ENCODE measurements at regions not wholly inside any gene's neighbourhood (a gene's known extent, or its start where the extent isn't known, plus 50 kb on each side); places are given as distances from the start of the nearest gene placed in this dataset.
A peak's percentile ranks its signal among the peaks of the same experiment; 100 is the strongest.

DNA sequence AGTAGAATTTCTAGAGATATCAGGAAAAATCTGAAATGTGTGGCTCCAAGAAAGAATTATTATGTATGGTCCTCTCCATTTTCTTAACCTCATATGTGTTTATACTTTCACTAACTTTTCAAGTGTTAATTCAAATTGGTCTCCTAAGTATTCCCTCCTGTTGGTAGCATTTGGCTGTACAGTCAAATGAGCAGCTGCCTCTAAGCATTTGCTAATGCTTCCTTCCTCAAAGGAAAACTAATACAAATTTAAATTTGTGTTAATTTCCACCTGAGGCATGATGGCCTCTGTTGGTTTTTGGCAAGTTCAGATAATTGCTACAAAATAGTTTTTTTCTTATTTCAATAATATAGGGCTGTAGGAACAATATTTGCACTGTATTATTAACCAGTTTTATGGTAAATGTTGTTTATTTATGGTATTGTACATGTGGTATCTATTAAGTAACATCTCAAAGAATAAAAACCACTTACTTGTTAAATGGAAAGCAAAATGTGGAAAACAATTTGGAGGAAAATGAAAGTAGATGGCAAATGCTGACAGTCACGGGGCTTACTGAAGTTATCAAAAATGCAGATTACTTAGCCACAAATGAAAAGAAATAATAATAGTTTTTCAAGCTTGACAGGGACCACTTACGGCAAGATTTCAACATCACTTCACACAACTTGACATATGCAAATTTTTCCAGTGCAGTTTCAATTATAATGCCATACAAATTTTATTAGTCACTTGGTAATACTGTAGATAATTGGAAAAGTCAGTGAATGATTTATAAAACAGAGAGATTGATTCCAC lies 299.3 kb upstream of the MEOX2 start:
- no peak for DNase-seq

DNA sequence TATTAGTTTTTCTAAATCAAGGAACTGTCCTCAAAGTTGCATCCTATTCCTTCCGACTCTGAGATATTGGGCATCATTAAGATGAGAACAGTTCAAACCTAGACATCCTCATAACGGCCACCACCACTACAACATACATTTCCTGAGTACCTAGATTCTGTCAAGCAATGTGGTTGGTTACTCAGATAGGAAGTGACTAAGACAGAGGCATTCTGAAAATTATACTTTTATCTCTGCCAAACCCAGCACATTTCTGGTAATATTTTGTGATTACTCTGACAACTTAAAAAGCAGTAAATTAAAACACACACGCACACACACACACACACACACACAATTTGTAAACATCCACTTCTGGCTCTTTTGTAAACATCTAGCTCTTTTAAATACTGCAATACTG lies 291.2 kb upstream of the MEOX2 start:
- DNase-seq = no peak

DNA sequence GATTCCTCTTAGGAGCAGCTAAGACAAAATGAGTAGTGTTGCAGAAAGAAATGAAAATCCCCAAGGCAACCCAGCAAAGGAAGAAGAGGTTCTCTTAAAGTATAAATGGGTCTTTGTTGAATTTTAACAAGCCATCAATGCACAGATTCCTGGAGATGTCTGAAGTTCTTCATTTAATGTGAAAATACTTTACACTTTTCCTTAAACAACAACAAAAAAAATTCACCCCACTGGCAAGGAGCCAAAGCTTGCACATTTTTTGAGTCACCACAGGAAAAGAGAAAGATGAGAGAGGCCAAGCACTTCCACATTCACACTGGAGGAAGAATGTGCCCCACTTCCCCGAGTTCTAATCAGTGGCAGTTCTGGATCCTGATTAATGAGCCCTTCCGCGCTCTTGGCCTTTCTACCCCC lies 286.4 kb upstream of the MEOX2 start:
- no peak for DNase-seq

- DNase-seq = no peak
Observed at GRCh38 chr7:15967551-15967950, 281.1 kb upstream of the MEOX2 start.

DNA sequence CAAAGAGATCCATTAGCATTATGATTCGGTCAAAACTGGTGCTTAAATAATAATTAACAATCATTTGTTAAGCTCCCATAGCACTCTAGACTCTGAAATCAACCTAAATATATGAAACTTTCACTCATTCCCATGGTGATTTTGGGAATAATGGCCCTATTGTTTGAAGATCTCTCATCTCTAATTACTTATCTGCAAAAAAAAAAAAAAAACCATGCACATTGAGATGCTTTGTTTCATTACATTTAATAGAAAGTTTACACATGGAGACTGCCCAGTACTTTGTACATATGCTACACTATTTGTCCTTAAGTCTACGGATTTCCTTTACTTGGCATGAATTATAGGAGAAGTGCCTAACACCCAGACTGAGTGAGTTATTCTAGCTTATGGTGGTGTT lies 280.6 kb upstream of the MEOX2 start:
- DNase-seq = no peak

GRCh38 chr7:15963206-15963605 lies 276.7 kb upstream of the MEOX2 start:
- no peak for DNase-seq

- no peak for DNase-seq
Observed at GRCh38 chr7:15954671-15955354, 268.3 kb upstream of the MEOX2 start.

GRCh38 chr7:15950299-15950698 lies 263.8 kb upstream of the MEOX2 start:
- DNase-seq = no peak

DNA sequence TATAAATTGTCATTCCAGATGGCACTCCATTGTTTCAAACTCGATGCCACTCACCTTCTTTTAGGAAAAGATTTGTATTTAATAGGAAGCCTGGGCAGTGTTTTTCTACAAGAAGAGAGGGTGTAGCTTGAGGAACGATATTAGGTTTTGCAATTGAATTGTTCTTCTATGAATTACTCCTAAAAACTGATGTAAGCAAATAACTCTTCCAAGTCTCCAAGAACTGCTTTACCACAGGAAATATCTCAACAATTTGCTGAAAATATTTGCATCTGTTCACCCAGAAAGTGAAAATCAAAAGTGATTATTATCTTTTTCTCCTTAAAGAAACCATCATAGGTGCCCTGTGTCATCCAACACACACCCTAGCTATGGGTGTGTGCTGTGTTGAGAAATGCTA lies 261.3 kb upstream of the MEOX2 start:
- DNase-seq = no peak

GRCh38 chr7:15938115-15938514 lies 251.6 kb upstream of the MEOX2 start:
- DNase-seq = no peak

GRCh38 chr7:15937571-15937970 lies 251.1 kb upstream of the MEOX2 start:
- no peak for DNase-seq

- peak; percentile 40 for DNase-seq
Observed at GRCh38 chr7:15936991-15937390, 250.5 kb upstream of the MEOX2 start.

DNA sequence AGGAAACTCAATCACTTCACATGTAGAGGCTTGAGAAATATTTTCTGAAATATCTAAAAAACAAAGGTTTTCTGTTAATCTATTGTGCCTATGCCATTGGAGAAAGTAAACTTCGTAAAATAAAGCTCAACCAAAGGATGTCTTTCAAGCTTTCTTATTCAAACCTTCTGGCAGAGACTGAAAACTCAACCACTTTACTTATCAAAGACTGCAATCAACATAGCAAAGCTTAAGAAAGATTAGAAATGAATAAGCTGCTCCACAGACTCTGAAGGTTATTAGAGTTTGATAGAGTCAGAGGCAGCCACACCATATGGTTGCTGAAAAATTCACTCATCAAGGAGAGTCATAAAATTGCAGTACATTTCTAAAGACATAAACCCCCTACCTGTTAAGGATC lies 245.8 kb upstream of the MEOX2 start:
- DNase-seq = no peak

GRCh38 chr7:15929411-15929810 lies 242.9 kb upstream of the MEOX2 start:
- DNase-seq = no peak

DNA sequence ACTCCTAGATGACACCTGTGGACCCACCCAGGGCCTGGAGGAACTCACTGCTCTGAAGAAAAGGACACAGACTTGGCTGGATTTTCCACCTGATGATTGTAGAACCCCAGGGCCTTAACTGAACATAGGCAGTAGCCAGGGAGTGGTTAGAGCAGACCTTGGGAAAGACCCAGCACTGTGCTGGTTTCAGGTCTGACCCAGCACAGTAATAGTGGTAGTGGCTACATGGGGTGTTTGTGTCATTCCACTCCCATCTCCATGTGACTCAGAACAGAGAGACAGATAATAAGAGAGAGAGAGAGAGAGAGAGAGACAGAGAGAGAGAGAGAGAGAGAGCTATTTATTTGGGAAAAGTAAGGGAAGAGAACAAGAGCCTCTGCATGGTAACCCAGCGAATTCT lies 239.1 kb upstream of the MEOX2 start:
- DNase-seq = no peak

GRCh38 chr7:15924910-15925309 lies 238.4 kb upstream of the MEOX2 start:
- DNase-seq = no peak

DNA sequence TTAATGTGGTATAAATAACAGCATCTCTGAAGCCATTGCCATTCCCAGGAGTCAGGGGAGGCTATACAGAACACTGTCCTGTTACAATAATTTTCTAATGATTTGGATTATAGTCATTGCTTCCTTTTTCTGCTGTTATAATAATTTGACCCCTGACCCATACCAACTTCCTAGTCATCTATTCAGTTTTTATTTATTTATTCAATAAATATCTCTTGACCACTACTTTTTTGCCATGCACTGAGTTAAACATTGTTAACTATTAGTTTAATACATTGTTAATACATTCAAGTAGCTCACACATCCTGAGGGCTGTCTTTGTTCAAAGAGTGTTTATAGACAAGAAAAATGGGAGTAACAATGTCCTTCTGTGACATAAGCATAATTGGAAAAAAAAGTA lies 235.5 kb upstream of the MEOX2 start:
- no peak for DNase-seq

GRCh38 chr7:15921576-15921975 lies 235.1 kb upstream of the MEOX2 start:
- DNase-seq = no peak

DNA sequence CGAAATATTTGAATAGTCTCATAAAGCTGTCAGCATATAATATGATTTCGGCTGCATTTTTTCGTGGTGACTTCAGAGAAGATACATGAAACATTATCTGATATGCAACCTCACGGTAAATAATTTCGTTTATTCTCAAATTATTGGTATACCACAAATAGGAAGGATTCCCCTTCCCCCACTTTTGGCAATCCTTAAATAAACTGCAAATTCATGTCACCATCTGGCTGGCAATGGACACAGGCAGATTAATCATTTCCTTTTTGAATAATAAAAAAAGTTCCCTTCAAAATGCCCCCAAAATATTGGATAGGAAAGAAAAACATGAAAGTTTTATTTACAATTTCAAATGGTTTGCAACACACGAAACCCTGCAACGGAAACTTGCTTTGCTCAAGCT lies 234.5 kb upstream of the MEOX2 start:
- no peak for DNase-seq

GRCh38 chr7:15916681-15917380 lies 230.3 kb upstream of the MEOX2 start:
- DNase-seq = no peak

DNA sequence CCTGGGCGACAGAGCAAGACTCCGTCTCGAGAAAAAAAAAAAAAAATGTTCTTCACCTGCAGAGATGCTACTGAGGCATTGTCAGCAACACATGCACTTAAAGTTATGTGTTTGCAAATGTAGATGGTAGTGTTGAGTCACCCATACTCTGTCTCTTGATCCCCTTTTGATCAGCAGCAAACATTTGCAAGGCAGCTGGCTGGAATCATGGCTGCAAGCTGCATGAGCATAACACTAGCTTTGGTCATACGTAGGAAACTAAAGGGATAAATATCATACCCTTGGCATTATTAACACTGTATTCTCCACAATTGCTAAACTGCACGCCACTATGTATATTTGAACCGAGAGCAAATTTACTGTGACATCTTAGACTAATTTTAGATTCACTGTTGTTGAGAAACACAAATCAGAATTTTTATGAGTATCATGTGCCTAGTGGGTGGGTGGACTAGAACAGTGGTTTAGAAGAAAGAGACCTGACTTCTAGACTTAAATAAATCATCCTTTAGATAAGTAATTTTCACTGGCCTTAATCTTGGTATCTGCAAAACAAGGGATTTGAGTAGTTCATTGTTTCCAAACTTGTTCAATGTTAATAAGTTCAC lies 229.3 kb upstream of the MEOX2 start:
- DNase-seq = no peak

GRCh38 chr7:15914611-15915010 lies 228.1 kb upstream of the MEOX2 start:
- DNase-seq = no peak

- DNase-seq = no peak
Observed at GRCh38 chr7:15906436-15906835, 220.0 kb upstream of the MEOX2 start.

Measured in left hindlimb (tissue), 1 donor.